Activated CD8-positive, alpha-beta T cell treated with anti-CD3 and anti-CD28 coated beads for 36 hours (primary cell): ENCODE measurements at regions not wholly inside any gene's neighbourhood (a gene's known extent, or its start where the extent isn't known, plus 50 kb on each side); places are given as distances from the start of the nearest gene placed in this dataset.
"Not testable (repeated sequence)": the region's sequence is repeated elsewhere in the genome, so short reads cannot be mapped to it uniquely, and the experiment has no call there.

Experiments used
- ATAC-seq: fragments of 200-7000 bp; cut with Tn5 transposase; one replicate; pipeline ENCODE4 v1.10.0; 2021; ENCODE audit warnings: mild to moderate bottlenecking, moderate library complexity
- CTCF ChIA-PET: fragments of 350-600 bp; sonication (Branson Sonifier 250); formaldehyde crosslinking; loops from one replicate; lab custom pipeline; 2021; ENCODE audit warnings: antibody characterized with exemption; lab: Charles Lee
- POLR2A ChIA-PET: fragments of 350-600 bp; sonication (Branson Sonifier 250); formaldehyde crosslinking; loops from one replicate; lab custom pipeline; 2021; ENCODE audit warnings: antibody characterized with exemption; lab: Charles Lee
- DNase-seq: peaks from one replicate; pipeline ENCODE4 v3.0.0-alpha.2; 2020
- H3K27ac Mint-ChIP-seq: one replicate; pipeline ENCODE4 v1.8.0; 2021; ENCODE audit warnings: mild to moderate bottlenecking, mixed read lengths
- H3K27me3 Mint-ChIP-seq: one replicate; pipeline ENCODE4 v1.8.0; 2021; ENCODE audit warnings: mixed read lengths
- H3K36me3 Mint-ChIP-seq: one replicate; pipeline ENCODE4 v1.8.0; 2021; ENCODE audit warnings: low read depth, mixed read lengths
- H3K4me1 Mint-ChIP-seq: one replicate; pipeline ENCODE4 v1.8.0; 2021; ENCODE audit warnings: low read depth, mixed read lengths
- H3K4me3 Mint-ChIP-seq: one replicate; pipeline ENCODE4 v1.8.0; 2021; ENCODE audit warnings: mild to moderate bottlenecking, moderate library complexity, mixed read lengths
- H3K9me3 Mint-ChIP-seq: one replicate; pipeline ENCODE4 v1.8.0; 2021; ENCODE audit warnings: mixed read lengths
- intact Hi-C: fragments of 100-400 bp; cut with micrococcal nuclease; formaldehyde crosslinking; loops from one replicate; pipeline ENCODE4 v1.10.0; 2022
- TF ChIP-seq, protein P1 (sequence below): fragments of 200-600 bp; IDR thresholded peaks from one replicate; pipeline ENCODE4 v1.8.0; 2022; ENCODE audit warnings: antibody characterized with exemption, mild to moderate bottlenecking

DNA sequence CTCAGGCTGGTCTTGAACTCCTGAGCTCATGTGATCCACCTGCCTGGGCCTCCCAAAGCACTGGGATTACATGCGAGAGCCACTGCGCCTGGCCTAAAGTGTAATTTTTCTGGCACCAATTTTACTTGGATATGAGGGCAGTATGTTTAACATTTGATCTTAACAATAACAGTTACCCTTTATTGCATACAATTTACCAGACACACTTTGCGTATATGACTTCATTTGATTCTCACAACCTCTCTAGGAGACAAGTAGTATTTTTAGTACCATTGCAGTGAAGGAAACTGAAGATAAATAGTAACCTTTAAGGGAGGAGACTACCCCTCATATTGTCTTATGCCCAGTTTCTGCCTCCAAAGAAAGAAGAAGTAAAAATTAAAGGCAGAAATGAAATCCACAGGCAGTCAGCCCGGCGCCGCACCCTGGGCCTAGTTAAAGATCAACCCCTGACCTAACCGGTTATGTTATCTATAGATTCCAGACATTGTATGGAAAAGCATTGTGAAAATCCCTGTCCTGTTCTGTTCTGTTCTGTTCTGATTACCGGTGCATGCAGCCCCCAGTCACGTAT is 54.0 kb downstream of the CYP26A1 start:
- Mint-ChIP-seq H3K9me3 (peaks cover 21% of the 10 kb centered on the region), H3K4me1 (peaks cover 22% of the 10 kb centered on the region)
- CTCF ChIA-PET, result interaction anchor here (0.7 to 3.9 kb wide), 3 partner anchors 11 to 356 kb away, joined by 3 to 26 read pairs (median 3); no protein-coding TSS in a partner anchor
- DNase-seq, H3K27ac Mint-ChIP-seq, H3K36me3 Mint-ChIP-seq, POLR2A ChIA-PET, H3K27me3 Mint-ChIP-seq, ATAC-seq, intact Hi-C loops, H3K4me3 Mint-ChIP-seq: not testable (repeated sequence)

DNA sequence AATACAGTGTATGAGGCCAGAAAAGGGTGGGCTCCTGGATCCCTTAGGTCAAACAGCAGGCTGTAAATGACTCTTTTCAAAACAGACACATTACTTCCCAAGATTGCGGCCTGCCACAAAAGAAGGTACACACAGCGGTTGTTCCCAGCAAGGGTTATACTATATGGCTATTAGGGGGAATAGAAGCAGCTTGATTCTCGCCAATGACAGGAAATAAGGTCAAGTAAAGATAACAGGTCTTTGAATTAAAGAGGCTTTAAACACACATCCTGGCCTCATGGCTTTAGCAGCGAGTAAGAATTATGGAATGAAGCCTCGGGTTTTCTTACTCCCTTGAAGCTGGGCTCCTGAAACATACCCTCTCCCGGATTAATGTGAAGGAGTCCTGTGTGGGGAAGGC is 58.3 kb downstream of the CYP26A1 start:
- intact Hi-C loops, result no loop called here
- H3K4me3 Mint-ChIP-seq, result no peak overlapping the region

DNA sequence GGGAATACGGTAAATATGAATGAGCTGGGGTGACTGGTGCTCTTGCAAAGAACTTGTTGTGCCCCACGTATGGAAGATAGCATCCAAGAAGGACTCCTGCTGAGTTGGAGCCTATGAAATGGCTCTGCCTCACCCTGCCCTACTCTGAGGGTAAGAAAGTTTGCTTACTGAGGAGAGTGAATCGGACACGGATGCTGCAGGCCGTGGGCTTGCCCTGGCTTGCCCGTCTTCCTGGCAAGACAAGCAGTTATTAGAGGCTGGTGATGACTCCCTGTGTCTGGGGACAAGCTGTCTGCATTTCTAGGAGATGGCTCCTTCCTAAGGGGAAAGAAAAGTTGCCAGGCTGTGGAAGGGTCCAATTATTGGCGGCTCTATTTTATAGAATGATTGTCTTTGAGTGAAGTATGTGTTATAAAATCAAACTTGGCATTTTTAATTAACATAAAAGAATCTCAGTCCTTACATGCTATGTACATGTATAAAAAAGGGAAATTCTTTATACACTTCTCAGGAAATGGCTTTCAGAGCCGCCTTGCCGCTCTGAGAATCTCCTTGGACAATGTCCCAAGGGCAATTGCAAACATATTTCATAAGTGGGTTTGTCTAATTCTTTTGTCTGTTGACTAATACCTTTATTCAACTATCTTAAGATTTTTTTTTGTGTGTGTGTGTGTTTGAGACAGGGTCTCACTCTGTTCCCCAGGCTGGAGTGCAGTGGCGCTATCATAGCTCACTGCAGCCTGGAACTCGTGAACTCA is 64.6 kb downstream of the CYP26A1 start:
- H3K36me3 Mint-ChIP-seq, result no peaks in the 10 kb centered on the region
- no peak for ATAC-seq
- POLR2A ChIA-PET, result no interaction called here
- no peaks in the 10 kb centered on the region for H3K4me1 Mint-ChIP-seq
- TF ChIP-seq, protein P1, sequence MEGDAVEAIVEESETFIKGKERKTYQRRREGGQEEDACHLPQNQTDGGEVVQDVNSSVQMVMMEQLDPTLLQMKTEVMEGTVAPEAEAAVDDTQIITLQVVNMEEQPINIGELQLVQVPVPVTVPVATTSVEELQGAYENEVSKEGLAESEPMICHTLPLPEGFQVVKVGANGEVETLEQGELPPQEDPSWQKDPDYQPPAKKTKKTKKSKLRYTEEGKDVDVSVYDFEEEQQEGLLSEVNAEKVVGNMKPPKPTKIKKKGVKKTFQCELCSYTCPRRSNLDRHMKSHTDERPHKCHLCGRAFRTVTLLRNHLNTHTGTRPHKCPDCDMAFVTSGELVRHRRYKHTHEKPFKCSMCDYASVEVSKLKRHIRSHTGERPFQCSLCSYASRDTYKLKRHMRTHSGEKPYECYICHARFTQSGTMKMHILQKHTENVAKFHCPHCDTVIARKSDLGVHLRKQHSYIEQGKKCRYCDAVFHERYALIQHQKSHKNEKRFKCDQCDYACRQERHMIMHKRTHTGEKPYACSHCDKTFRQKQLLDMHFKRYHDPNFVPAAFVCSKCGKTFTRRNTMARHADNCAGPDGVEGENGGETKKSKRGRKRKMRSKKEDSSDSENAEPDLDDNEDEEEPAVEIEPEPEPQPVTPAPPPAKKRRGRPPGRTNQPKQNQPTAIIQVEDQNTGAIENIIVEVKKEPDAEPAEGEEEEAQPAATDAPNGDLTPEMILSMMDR, result no peak
- intact Hi-C loops, result no loop called here
- H3K9me3 Mint-ChIP-seq, result no peaks in the 10 kb centered on the region
- peaks cover 11% of the 10 kb centered on the region for H3K27me3 Mint-ChIP-seq
- H3K27ac Mint-ChIP-seq, result no peak overlapping the region
- CTCF ChIA-PET, result interaction anchor here (0.8 to 1.0 kb wide), 2 partner anchors 8 to 12 kb away, joined by 3 read pairs; no protein-coding TSS in a partner anchor
- no peak overlapping the region for H3K4me3 Mint-ChIP-seq
- no peak for DNase-seq

More for the DNA sequence above, 58.3 kb downstream of the CYP26A1 start:
- POLR2A ChIA-PET, result no interaction called here
- Mint-ChIP-seq H3K27me3 (peaks cover 1% of the 10 kb centered on the region), H3K9me3 (peaks cover 7% of the 10 kb centered on the region), H3K27ac (no peak overlapping the region), H3K36me3 (no peaks in the 10 kb centered on the region), H3K4me1 (no peaks in the 10 kb centered on the region)
- CTCF ChIA-PET, result no interaction called here
- TF ChIP-seq, protein P1, result no peak
- DNase-seq (no peak), ATAC-seq (no peak)

DNA sequence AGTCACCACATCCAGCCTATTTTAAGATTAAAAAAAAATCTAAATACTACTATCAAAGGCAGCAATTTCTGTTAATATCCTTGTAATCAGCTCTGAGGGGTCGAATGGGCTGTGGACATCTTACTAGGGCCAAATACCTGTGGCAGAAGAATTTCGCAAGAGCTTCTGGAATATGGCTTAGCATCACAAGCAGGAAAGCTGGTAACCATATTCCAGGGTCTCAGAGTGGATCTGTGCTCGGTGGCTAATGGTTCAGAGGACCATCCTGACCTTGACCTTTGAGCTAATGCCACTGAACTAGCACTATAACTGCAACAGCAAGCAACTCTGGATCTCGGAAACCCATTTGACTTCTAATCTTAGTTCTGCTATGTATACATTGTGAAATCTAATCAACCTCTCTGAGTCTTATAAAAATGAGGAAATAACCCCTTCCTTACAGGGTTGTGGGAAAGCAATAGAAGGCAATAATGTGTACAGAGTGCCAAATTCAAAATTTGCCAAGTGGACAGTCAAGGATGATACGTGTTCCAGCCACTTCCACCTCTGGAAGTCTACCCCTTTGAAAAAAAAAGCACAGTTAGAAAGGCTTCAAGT is 65.5 kb downstream of the CYP26A1 start:
- H3K4me1 Mint-ChIP-seq, result no peaks in the 10 kb centered on the region
- TF ChIP-seq, protein P1, result no peak
- ChIA-PET POLR2A (no interaction called here), CTCF (no interaction called here)
- no peaks in the 10 kb centered on the region for H3K36me3 Mint-ChIP-seq
- H3K27me3 Mint-ChIP-seq, result peaks cover 13% of the 10 kb centered on the region
- H3K4me3 Mint-ChIP-seq, result no peak overlapping the region
- intact Hi-C loops, result no loop called here
- no peak overlapping the region for H3K27ac Mint-ChIP-seq
- H3K9me3 Mint-ChIP-seq, result no peaks in the 10 kb centered on the region
- ATAC-seq, result no peak
- DNase-seq, result no peak

DNA sequence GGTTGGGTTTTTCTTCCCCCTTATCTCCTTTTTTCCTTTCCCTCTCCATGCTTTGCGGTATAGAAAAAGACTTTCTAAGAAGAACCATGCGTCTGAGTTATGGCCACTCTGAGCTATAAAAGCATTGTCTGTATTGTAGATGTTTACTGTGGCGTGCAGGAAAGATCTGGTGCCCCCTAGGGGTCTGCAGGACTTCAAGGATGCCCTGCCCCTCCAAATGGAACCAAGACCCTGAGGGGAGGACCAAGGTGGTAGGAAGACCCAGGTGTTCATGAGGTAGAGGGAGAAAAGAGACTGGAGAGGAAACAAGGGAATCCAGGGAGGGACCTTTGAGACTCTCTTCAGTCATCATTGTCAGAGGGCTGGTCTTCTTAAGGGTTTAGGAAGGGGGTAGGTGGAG is 68.8 kb downstream of the CYP26A1 start:
- Mint-ChIP-seq H3K27ac (no peak overlapping the region), H3K9me3 (no peaks in the 10 kb centered on the region), H3K4me3 (no peak overlapping the region), H3K36me3 (no peaks in the 10 kb centered on the region), H3K4me1 (no peaks in the 10 kb centered on the region), H3K27me3 (peaks cover 19% of the 10 kb centered on the region)
- intact Hi-C loops, result no loop called here
- ChIA-PET POLR2A (no interaction called here), CTCF (no interaction called here)
- DNase-seq (no peak), ATAC-seq (no peak)
- TF ChIP-seq, protein P1, result no peak
